ENCODE measurements at regions not wholly inside any gene's neighbourhood (a gene's known extent, or its start where the extent isn't known, plus 50 kb on each side); places are given as distances from the start of the nearest gene placed in this dataset.

- no peak for TF ChIP-seq CTCF (IDR thresholded peaks at IDR 0.05)
- TF ChIP-seq MAX (IDR thresholded peaks at IDR 0.05), result no peak
- TF ChIP-seq CEBPB (IDR thresholded peaks at IDR 0.05), result no peak
Measured at GRCh38 chrX:81996166-81996565, 794.3 kb downstream of the SH3BGRL start.
